NCI-H345 treated with DMSO at 0.1 percent for 48 hours (cell line): ENCODE measurements at regions not wholly inside any gene's neighbourhood (a gene's known extent, or its start where the extent isn't known, plus 50 kb on each side); places are given as distances from the start of the nearest gene placed in this dataset.
"Not testable (repeated sequence)": the region's sequence is repeated elsewhere in the genome, so short reads cannot be mapped to it uniquely, and the experiment has no call there.

Experiments used
- DNase-seq: peaks from one replicate; lab custom pipeline; 2025; ENCODE audit not compliant: unreplicated experiment; lab: John Stamatoyannopoulos, UW

DNA sequence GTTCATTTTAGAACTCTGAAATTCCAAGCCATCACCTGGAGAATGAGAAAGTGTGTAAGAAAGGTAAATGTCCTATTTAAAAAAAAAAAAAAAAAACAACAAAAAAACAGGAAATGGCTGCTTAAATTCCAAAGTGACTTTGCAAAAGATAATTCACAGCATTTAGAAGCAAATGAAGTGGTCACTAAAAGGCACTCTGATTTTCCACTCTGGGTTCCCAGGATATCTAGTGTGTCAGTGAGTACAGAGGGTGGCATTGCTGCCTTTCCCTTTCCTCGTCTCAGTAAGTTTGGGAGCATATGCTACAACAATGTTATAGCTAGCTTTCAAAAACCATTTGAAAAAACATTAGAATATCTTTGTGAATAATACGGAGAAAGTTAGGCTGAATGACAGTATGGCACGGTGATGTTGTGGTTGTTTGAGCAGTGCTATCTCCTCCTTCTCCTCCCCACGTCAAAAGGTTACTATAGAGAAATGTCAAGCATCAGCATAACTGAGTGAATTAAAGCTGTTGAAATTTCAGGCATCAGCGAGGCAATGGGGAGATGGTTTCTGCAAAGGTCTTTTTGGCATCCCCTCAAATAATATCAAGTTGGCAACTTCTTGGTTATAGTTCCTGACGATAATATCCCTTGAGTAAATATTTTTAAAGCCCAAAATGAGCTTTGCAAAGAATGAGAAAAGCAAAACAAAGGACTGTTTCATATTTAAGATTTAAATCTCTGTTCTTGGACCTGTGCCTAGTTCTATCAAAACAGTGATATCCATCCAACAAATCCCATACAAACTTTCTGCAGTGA lies 164.5 kb upstream of the E2F7 start:
- no peak for DNase-seq

DNA sequence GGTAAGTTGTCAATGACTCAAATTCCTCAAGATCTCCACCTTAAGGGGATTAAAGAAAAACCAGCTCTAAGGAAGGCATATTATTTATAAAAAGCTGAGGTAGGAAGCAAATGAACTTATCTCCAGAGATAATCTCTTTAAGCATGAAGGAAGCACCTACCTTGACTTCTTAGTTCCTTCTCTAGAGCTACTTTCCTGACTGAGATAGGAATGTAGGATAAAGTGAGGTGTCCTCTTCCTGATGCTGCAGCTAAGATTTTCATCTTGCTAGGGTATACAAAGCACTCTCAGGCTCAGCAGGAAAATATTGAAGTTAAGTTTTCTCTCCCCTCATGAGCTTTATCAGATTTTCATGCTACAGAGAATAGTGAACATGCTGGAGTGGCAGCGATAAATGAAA lies 163.0 kb upstream of the E2F7 start:
- no peak for DNase-seq

DNA sequence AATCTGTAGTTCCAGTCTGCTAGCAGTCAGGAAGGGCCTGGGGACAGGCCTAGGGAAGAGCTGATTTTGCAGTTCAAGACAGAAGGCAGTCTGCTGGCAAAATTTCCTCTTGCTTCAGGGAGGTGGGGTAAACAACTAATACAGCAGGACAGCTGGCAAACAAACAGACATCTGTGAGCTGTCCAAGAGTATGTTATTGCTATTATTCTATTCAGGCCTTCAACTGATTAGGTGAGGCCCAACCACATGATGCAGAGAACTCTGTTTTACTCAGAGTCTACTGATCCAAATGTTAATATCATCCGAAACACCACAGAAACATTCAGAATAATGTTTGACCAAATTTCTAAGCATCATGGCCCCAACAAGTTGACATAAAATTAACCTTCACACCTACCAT lies 161.0 kb upstream of the E2F7 start:
- no peak for DNase-seq

DNA sequence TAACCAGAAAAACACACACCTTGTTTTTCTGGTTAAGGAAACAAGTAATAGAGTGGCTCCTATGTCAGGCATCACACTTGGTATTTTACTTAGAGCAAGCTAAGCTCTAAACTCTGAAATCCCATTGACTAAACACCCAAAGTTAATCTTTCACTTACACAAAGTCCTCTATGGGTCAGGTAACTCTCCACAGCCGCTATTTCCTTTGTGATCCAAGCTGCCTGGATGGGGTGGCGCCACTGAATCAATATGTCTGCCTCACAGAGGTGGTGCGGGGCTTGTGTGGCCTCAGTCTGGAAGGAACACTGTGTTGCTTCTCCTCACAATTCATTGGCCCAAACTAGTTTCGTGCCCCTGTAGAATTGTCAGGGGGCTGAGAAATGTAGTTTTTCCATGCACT lies 160.0 kb upstream of the E2F7 start:
- DNase-seq: no peak

DNA sequence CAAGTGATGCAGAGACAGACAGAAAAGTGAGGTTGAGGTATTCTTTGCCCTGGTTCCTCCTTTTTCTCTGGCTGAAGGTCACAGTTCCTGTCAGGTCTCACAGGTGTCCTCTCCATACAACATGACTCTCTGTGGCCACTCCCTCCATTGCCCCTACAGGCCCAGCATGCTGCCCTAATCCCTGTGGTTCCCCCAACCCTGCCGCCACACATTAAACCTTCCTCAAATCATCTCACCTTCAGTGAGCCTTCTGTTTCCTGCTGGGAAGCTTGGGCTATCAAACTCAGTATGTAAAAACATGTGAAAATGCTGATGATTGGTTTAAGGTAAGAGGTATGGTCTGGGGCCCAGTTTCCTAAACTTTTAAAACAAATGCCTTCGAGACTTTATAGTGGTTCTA lies 159.0 kb upstream of the E2F7 start:
- DNase-seq: no peak

DNA sequence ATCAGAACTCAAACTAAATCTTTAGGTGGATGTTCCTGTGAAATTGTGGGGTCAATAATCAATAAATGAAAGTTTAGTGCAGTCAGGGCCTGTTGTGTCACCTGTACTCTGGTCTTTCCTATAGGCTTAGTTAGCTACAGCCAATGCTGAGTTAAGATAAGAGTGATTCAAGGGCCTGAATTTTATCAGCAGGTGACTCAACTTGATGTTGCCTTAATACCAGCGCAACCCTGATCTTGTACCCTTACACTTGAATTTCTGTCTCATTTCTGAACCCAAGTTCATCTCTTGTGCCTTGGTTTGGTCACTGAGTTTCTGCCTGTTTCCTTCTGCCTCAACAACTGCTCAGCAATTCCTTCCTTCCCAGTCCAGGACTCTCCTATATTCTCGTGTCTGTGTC lies 157.0 kb upstream of the E2F7 start:
- DNase-seq: no peak

DNA sequence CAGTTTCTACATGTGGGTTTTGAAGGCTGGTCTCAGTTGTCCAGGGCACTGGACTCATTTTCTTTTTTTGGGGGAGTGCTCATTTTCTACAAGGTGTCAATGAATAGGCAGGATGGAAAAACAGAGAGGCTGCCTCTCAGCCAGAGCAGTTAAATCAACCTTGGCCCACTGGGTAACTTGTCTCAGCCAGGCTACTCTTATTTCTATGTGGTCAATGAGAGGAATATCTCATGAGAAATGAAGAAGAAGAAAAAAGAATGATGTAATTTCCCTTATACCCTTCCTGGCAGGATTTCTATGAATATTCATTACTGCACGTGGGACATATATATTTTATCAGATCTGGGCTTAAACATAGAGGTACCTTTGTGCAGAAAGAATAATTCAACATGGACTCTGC lies 155.2 kb upstream of the E2F7 start:
- no peak for DNase-seq

DNA sequence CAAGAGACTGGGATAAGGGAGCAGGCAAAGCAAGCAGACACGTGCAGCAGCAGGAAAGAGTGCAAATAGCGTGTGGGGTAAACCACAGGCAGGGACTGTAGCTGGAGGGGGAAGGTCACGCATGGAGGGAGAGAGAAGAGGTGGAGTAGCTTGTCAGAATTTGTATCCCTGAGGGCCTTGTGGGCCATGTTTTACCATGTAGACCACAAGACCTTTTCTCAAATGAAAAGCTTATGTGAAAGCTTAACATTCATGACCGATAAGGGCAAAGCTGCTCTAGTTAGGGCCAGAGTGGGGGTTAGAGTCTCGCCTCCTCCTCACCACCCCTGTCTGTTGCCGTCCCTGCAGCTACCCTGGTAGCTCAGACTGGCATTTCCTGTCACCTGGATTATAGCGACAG lies 152.9 kb upstream of the E2F7 start:
- no peak for DNase-seq

DNA sequence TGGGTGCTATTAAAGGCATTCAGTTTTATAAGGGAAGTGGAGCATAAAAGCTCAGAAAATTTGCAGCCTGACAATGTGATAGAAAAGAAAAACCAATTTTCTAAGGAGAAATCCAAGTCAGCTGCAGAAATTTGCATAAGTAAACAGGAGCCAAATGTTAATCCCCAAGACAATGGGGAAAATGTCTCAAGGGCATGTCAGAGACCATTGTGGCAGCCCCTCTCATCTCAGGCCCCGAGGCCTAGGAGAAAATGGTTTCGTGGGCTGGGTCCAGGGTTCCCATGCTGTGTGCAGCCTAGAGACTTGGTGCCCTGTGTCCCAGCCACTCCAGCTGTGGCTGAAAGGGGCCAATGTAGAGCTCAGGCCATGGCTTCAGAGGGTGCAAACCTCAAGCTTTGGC lies 150.8 kb upstream of the E2F7 start:
- DNase-seq: not testable (repeated sequence)

DNA sequence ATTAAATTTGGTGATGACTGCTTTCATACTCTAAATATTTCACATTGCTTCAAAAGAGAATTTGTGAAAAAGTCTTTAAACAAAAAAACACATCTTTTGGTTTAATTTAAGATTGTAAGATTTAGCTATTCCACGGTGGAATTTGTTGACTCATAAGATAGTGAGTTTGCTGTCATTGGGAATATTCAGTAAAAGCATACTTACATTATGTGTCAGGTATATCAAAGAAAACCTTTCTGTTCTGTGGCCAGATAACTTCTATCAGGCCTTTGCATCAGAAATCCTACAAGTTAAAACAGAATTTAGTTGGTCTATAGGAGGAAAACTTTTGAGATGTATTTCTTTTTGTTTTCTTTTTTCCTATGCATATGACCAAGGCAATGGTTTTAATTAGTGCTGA lies 148.8 kb upstream of the E2F7 start:
- DNase-seq: no peak

DNA sequence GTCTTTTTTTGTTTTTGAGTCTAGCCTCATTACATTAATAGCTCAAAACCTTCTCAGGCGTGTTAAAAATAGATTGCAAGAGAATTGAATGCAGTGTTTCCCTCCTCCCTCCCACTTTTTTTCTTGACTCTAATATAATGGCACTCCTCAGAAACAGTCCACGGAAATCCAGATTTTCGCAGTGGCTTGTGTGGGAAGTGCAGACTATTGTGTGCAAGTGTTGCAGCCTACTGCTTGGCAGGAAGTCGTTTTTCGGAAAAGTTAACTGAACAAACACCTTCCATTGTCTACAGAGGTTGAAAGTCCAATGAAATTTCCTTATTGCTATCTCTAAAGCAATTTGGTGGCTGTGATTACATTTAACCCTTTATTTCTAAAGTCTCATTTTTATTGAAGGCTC lies 147.9 kb upstream of the E2F7 start:
- no peak for DNase-seq

DNA sequence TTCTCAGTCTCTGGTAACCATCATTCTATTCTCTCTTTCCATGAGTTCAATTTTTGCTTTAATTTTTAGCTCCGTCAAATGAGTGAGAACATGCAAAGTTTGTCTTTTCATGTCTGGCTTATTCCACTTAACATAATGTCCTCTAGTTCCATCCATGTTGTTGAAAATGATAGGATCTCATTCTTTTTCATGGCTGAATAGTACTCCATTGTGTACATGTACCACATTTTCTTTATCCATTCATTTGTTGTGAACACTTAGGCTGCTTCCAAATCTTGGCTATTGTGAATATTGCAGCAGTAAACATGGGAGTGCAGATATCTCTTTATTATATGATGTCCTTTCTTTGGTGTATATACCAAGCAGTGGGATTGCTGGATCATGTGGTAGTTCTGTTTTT lies 145.4 kb upstream of the E2F7 start:
- no peak for DNase-seq

DNA sequence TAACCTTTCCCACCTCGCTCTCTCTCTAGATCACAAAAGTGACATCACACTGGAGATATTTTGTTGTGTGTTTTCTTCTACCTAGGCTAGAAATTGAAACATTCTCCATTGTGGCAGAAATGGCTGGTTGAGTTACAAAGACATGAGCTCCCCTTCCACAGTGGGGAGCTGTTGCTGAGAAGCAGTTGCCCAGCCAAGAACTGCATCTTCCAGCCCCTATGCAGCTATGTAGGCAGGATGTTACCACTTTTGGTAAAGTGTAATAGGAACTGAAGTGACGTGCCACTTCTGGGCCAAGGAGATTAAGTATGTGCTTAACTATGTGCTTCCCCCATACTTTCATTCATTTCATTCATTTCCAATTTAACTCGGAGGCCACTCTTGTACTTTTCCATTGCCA lies 138.7 kb upstream of the E2F7 start:
- DNase-seq: no peak

DNA sequence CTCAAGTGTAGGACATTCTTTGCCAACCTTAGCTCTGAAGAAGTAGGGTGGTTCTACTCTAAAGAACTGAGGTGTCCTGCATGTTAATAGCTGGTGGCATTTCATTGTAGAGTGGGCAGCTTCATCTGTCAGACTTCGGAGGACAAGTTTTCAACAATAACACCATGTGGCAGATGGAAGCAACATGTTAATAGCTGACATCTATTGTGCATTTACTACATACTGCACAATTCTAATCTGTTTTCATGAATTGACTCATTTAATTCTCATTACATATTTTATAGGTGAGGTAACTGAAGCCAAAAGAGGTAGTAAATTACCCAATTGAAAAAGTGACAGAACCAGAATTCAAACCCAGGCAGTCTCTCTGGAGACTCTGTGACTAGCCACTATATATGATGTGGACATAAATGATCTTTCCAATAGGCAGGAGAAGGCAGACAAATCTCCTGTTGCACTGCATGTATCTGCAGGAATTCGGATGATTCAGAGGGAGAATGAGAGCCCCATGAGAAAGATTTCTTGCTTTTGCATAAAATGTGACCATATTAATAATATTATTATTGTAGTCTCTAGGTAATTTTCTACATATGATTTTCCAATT lies 137.2 kb upstream of the E2F7 start:
- no peak for DNase-seq

DNA sequence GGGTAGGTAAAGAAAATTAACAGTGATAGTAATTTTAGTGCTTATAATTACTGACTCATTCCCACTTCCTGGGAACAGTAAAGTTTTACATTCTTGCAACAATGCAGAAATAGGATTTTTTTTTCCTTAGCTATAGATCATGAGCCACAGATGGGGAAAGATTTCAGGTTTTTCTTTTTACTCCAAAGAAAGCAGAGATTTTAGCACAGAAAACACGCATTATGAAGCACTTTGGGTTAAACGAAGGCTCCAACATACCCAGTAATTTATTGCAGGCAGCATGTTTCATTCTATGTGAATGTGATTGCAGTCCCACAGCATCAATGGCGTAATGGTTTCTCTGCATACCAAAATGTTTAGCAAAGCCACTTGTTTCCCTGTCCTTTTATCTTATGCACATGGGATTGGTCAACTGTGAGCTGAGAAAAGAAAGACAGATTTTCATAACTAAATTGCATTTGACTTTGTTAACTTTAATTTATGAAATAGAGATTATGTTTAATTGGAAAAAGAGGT lies 124.6 kb upstream of the E2F7 start:
- no peak for DNase-seq

DNA sequence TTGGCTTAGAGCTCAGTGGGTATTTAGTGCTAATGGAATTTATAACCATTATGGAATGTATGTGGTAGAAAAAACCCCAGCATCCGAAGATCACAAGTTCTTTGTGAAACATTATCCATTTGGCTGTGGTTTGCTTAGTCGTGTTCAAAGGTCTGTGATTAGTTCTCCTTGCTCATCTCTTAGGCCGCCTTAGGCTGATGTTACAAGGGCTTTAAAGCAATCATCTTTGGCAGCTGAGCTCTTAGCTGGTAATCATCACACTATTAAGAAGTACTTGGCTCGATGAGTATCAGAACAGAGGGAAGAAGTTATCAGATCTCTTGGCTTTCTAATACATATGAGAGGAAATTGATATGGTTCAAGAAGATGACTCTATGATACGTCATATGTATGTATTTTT lies 124.1 kb upstream of the E2F7 start:
- no peak for DNase-seq

DNA sequence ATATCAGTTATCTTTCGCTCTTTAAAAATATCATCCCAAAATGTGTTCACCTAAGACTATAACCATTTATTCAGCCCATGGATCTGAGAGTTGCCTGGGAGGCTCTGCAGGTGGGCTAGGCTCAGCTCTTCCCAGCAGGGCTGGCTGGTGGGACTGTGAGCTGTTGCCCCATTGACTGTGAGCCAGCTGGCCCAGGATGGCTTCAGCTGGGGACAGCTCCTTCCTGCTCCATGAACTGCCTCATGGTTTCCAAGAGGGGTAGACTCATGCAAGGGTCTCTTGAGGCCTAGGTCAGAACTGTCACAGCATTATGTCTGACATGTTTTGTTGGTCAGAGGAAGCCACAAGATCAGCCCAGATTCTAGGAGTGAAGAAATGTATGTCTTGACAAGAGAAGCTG lies 114.1 kb upstream of the E2F7 start:
- DNase-seq: no peak

DNA sequence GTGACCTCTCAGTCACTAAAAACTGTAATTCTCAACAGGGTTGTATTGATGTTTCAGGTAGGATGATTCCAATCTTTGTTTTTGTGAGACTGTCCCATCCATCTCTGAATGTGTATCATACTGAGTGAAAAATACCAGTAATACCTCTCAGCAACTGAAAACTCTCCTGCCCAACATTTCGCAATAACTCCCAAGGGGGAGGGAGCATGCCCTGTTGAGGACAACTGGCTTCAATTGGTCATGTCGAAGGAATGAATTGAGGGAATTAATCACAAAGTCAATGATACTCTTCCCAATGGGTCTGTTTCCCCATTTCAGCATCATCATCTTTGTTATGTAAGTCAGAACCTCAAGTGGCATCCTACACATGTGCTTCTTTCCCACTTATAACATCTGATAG lies 102.4 kb upstream of the E2F7 start:
- DNase-seq: no peak

DNA sequence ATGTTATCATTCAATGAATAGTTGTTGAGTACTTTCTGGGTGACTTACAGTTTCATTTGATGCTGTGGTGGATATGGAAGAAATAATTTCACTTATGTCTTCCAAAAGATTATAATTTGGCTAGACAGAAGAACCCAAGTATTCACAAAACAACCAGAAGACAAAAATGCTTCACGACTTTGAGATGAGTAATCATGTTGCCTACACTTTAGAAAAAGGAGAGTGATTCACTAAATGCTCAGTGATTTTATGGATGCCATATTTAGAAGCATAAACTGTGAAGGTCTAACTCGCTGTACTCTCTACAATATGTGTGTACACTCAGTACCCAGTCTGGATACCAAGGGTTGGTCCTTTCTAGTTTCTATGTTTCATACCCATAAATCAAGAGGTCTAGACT lies 101.3 kb upstream of the E2F7 start:
- no peak for DNase-seq

DNA sequence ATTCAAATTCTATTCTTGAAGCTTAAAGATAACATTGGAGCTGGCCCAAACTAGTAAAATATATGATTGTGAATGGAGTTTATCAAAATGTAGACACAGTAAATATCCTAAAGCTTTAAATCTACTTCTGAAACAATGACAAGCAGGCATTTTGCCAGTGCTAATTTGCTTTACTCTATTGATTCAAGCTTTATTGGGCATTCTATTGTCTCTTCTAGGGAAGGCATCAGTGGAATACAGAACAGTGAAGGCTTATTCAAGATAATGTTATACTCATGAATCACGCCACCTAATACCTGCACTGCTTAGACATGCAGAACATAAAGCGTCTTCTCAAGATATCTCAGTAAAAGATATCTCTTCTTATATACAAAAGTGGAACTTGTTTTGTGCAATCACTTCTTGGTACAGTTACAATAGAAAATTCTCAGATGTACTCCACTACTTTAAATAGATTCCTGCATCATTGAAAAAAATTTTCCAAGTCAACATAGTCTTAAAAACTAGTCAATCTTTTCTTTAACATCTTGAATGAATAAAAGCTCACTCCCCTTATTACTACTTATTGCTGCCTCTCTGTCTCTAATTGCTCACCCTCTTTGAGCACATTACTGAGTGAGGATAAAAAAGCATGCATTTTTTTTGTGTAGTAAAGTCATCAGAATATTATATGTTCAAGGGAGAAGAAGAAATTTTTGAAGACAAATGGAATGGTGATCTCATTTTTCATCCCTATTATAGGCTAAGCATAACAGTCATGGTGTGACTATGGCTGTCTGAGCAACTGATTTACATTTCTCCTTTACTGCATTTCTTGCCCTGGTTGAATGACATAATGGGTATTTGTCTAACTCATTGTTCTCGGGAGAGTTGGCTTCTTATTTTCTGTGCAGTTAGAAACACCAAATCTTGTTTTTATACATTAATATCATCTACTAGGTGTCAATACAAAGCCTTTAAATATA lies 98.0 kb upstream of the E2F7 start:
- no peak for DNase-seq

DNA sequence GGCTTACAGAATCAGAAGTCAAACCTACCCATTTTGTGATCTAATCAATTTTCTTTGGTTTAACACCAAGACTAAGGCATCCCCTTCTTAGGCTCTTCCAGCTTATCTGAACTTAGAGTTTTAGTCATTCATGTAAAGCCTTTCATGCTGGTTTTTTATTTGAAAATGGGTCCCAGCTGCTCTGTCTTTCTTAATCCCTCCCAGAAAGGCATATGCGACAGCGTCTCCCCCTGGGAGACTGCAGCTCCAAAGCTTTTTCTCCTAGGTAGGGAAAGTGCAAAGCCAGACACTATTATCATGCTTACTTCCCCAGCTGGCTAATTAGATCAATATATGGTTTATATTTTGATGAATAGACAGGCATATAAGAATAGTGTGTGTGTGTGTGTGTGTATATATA lies 96.6 kb upstream of the E2F7 start:
- no peak for DNase-seq

DNA sequence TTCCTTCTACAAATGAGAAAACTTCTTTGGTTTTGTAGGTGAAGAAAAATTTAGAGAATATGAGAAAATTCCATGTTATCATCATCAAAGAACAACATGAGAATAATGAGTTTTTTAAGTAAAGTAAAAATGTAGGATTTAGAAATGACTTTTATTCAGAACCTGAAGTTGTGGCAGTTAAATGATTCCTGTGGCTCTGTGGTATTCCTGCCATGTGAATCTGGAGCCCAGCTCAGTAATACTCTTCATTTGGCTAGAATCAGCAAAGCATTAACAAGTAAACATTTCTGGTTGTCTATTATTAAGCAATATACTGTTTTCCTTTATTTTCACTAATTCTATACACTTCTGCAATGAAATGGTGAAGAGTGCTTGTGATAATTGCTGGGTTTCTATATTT lies 95.6 kb upstream of the E2F7 start:
- no peak for DNase-seq
